Peyer's patch (tissue), 4 donors: ENCODE measurements at regions not wholly inside any gene's neighbourhood (a gene's known extent, or its start where the extent isn't known, plus 50 kb on each side); places are given as distances from the start of the nearest gene placed in this dataset.

Source experiments
- DNase-seq, 3 donors: peaks; one replicate each; pipeline ENCODE4 v3.0.0-alpha.2; 2017 to 2019
- H3K27ac ChIP-seq, 4 donors: fragments of 200-600 bp; sonication (generic); one replicate each; pipeline ENCODE4 v1.5.1; 2016 to 2019
- H3K27me3 ChIP-seq, 2 donors: fragments of 200-600 bp; sonication (generic); one replicate each; pipeline ENCODE4 v1.5.1; 2019
- H3K36me3 ChIP-seq, 3 donors: fragments of 200-600 bp; sonication (generic); one replicate each; pipeline ENCODE4 v1.5.1; 2016 to 2019
- H3K4me1 ChIP-seq, 4 donors: fragments of 200-600 bp; sonication (generic); one replicate each; pipeline ENCODE4 v1.5.1; 2016 to 2019
- H3K4me3 ChIP-seq, 4 donors: fragments of 200-600 bp; sonication (generic); 1 replicate in 3 of 4; 2 replicates in 1 of 4; pipeline ENCODE4 v1.5.1; 2016 to 2019; ENCODE audit warnings: mild to moderate bottlenecking in 1 of 4
- H3K9me3 ChIP-seq, 4 donors: fragments of 200-600 bp; sonication (generic); one replicate each; pipeline ENCODE4 v1.5.1; 2016 to 2019; ENCODE audit warnings: mild to moderate bottlenecking in 1 of 4
- CTCF ChIP-seq, 6 experiments: fragments of 450-650 bp in 4 of 6; fragments of 200-600 bp in 2 of 6; sonication (generic) in 1 of 6; IDR thresholded peaks; one replicate each; pipeline ENCODE4 v1.5.1; 2017 to 2019; ENCODE audit warnings: antibody characterized with exemption in 6 of 6, mild to moderate bottlenecking in 3 of 6, moderate library complexity in 1 of 6
- POLR2A ChIP-seq, 2 donors: fragments of 450-650 bp; IDR thresholded peaks; one replicate each; pipeline ENCODE4 v1.5.1; 2017; ENCODE audit warnings: antibody characterized with exemption in 2 of 2, mild to moderate bottlenecking in 2 of 2, moderate library complexity in 2 of 2

GRCh38 chr9:26061948-26062575 lies 383.8 kb upstream of the TUSC1 start:
- no peaks in the 10 kb centered on the region for H3K27me3 ChIP-seq
- H3K36me3 ChIP-seq, result no peaks in the 10 kb centered on the region
- TF ChIP-seq POLR2A (IDR thresholded peaks at IDR 0.05), result no peak
- no peak for TF ChIP-seq CTCF (IDR thresholded peaks at IDR 0.05)
- H3K4me3 ChIP-seq, result no peak overlapping the region
- no peak overlapping the region for H3K27ac ChIP-seq
- no peaks in the 10 kb centered on the region for H3K9me3 ChIP-seq
- no peaks in the 10 kb centered on the region for H3K4me1 ChIP-seq
- DNase-seq, result no peak

GRCh38 chr9:26058111-26058895 lies 380.1 kb upstream of the TUSC1 start:
- no peak overlapping the region for H3K4me3 ChIP-seq
- H3K9me3 ChIP-seq, result no peaks in the 10 kb centered on the region
- H3K27me3 ChIP-seq, result no peaks in the 10 kb centered on the region
- no peak for DNase-seq
- no peak overlapping the region for H3K27ac ChIP-seq
- no peaks in the 10 kb centered on the region for H3K36me3 ChIP-seq
- no peak for TF ChIP-seq CTCF (IDR thresholded peaks at IDR 0.05)
- TF ChIP-seq POLR2A (IDR thresholded peaks at IDR 0.05), result no peak
- no peaks in the 10 kb centered on the region for H3K4me1 ChIP-seq

DNA sequence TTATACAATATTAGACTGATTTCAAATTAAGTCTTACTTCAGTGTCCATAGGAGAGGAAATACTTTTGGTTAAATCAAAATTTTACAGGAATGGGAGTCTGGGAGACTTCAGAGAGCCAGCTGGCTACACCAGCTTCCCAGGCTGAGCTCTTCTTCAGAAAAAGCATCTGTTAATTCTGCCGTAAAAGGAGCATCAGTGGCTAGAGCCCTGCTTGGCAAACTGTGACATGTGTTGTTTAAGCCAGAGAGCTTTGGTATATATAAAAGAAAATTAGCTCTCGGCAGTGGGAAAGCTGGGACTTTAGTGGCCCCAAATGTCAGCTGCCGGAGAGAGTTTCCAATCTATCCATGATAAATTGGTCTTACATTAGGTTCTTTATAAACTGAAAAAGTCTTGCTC lies 378.8 kb upstream of the TUSC1 start:
- H3K27me3 ChIP-seq, result no peaks in the 10 kb centered on the region
- no peak for DNase-seq
- no peak overlapping the region for H3K27ac ChIP-seq
- H3K4me1 ChIP-seq, result no peaks in the 10 kb centered on the region
- H3K9me3 ChIP-seq, result no peaks in the 10 kb centered on the region
- TF ChIP-seq CTCF (IDR thresholded peaks at IDR 0.05), result no peak
- no peak for TF ChIP-seq POLR2A (IDR thresholded peaks at IDR 0.05)
- no peaks in the 10 kb centered on the region for H3K36me3 ChIP-seq
- no peak overlapping the region for H3K4me3 ChIP-seq

GRCh38 chr9:26054600-26055520 lies 376.6 kb upstream of the TUSC1 start:
- Histone ChIP-seq H3K4me3 (no peak overlapping the region), H3K9me3 (no peaks in the 10 kb centered on the region), H3K36me3 (no peaks in the 10 kb centered on the region), H3K27me3 (no peaks in the 10 kb centered on the region), H3K27ac (no peak overlapping the region), H3K4me1 (no peaks in the 10 kb centered on the region)
- DNase-seq, result no peak
- TF ChIP-seq CTCF (IDR thresholded peaks at IDR 0.05) (no peak), POLR2A (IDR thresholded peaks at IDR 0.05) (no peak)

DNA sequence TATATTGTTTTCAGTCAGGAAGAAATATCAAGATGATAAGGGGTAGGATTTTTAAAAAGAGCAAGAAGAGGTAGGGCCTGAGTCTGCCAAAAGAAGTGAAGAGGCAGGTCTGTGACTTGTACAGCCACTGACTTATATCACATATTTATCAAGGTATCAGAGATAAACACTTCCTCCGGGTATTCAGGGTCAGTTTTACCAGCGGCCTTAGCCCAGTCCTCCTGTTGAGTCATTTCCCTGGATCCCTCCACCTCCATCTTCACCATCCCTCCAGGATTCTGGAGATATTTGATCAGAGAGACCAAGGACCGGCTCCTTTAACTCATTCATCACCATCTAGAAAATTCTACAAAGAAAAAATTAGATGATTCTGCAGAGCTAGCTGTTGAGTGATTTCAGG lies 375.7 kb upstream of the TUSC1 start:
- H3K36me3 ChIP-seq, result no peaks in the 10 kb centered on the region
- H3K9me3 ChIP-seq, result no peaks in the 10 kb centered on the region
- DNase-seq, result no peak
- TF ChIP-seq POLR2A (IDR thresholded peaks at IDR 0.05) (no peak), CTCF (IDR thresholded peaks at IDR 0.05) (no peak)
- no peak overlapping the region for H3K27ac ChIP-seq
- H3K4me1 ChIP-seq, result no peaks in the 10 kb centered on the region
- H3K27me3 ChIP-seq, result no peaks in the 10 kb centered on the region
- H3K4me3 ChIP-seq, result no peak overlapping the region
